ENCODE measurements at regions not wholly inside any gene's neighbourhood (a gene's known extent, or its start where the extent isn't known, plus 50 kb on each side); places are given as distances from the start of the nearest gene placed in this dataset.
"Not testable (repeated sequence)": the region's sequence is repeated elsewhere in the genome, so short reads cannot be mapped to it uniquely, and the experiment has no call there.

DNA sequence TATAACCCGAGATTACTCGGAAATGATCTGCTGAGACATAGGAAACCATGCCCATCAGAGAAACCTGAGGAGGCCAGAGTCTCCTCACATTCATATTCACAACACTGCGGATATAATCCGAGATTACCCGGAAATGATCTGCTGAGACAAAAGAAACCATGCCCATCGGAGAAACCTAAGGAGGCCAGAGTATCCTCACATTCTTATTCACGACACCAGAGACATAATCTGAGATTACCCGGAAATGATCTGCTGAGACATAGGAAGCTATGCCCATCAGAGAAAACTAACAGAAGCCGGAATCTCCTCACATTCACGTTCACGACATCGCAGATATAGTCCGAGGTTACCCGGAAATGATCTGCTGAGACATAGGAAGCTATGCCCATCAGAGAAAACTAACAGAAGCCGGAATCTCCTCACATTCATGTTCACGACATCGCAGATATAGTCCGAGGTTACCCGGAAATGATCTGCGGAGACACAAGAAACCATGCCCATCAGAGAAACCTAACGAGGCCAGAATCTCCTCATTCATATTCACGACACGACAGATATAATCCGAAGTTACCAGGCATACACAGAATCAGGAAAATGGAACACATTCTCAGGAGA lies 422.3 kb upstream of the AKR1E2 start:
- TF ChIP-seq, protein P1, sequence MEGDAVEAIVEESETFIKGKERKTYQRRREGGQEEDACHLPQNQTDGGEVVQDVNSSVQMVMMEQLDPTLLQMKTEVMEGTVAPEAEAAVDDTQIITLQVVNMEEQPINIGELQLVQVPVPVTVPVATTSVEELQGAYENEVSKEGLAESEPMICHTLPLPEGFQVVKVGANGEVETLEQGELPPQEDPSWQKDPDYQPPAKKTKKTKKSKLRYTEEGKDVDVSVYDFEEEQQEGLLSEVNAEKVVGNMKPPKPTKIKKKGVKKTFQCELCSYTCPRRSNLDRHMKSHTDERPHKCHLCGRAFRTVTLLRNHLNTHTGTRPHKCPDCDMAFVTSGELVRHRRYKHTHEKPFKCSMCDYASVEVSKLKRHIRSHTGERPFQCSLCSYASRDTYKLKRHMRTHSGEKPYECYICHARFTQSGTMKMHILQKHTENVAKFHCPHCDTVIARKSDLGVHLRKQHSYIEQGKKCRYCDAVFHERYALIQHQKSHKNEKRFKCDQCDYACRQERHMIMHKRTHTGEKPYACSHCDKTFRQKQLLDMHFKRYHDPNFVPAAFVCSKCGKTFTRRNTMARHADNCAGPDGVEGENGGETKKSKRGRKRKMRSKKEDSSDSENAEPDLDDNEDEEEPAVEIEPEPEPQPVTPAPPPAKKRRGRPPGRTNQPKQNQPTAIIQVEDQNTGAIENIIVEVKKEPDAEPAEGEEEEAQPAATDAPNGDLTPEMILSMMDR (IDR thresholded peaks at IDR 0.05; ENCODE audit: unreplicated experiment), result no peak
- Mint-ChIP-seq H3K4me1 (ENCODE audit: unreplicated experiment) (no peaks in the 10 kb centered on the region), H3K9me3 (ENCODE audit: unreplicated experiment) (no peaks in the 10 kb centered on the region), H3K27ac (ENCODE audit: unreplicated experiment) (no peak overlapping the region), H3K27me3 (ENCODE audit: unreplicated experiment) (no peaks in the 10 kb centered on the region), H3K36me3 (ENCODE audit: low read depth, unreplicated experiment) (no peaks in the 10 kb centered on the region), H3K4me3 (ENCODE audit: unreplicated experiment) (no peak overlapping the region)
- no peak for DNase-seq (ENCODE audit: low spot score)

DNA sequence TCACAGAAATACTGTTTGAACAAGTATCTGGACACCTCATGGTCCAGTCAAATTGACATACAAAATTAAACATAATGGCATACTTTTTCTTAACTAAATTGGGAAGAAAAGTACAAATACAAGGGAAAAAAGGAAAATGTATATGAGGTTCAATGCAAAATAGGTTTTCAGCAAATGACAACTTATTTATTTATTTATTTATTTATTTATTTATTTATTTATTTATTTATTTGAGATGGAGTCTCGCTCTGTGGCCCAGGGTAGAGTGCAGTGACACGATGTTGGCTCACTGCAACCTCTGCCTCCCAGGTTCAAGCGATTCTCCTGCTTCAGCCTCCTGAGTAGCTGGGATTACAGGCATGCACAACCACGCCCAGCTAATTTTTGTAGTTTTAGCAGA lies 424.9 kb upstream of the AKR1E2 start:
- not testable (repeated sequence) for H3K27ac Mint-ChIP-seq (ENCODE audit: unreplicated experiment); H3K9me3 Mint-ChIP-seq (ENCODE audit: unreplicated experiment); DNase-seq (ENCODE audit: low spot score); H3K36me3 Mint-ChIP-seq (ENCODE audit: low read depth, unreplicated experiment); H3K4me1 Mint-ChIP-seq (ENCODE audit: unreplicated experiment); H3K27me3 Mint-ChIP-seq (ENCODE audit: unreplicated experiment); H3K4me3 Mint-ChIP-seq (ENCODE audit: unreplicated experiment)

DNA sequence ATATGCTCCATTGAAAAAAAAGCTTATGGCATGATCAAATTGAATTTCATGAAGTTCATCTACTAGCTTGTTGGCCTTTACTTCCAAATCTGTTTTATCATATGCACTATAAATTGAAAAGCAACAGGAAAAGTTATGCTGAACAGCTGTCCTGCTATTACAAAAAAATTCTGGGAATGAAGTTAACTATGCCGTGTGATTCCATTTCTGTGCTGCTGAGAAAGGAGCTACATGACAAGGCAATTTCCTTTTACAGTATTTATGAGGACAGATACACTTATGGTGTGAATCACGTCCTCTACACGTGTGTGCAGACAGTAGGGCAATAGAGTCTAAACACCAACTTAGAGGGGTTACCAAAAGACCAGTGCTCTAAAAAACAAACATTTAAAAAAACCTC lies 426.5 kb upstream of the AKR1E2 start:
- no peak overlapping the region for H3K27ac Mint-ChIP-seq (ENCODE audit: unreplicated experiment)
- H3K27me3 Mint-ChIP-seq (ENCODE audit: unreplicated experiment), result peaks cover 2% of the 10 kb centered on the region
- H3K4me3 Mint-ChIP-seq (ENCODE audit: unreplicated experiment), result no peak overlapping the region
- DNase-seq (ENCODE audit: low spot score), result no peak
- TF ChIP-seq, protein P1 (IDR thresholded peaks at IDR 0.05; ENCODE audit: unreplicated experiment), result no peak
- no peaks in the 10 kb centered on the region for H3K9me3 Mint-ChIP-seq (ENCODE audit: unreplicated experiment)
- H3K36me3 Mint-ChIP-seq (ENCODE audit: low read depth, unreplicated experiment), result no peaks in the 10 kb centered on the region
- no peaks in the 10 kb centered on the region for H3K4me1 Mint-ChIP-seq (ENCODE audit: unreplicated experiment)

DNA sequence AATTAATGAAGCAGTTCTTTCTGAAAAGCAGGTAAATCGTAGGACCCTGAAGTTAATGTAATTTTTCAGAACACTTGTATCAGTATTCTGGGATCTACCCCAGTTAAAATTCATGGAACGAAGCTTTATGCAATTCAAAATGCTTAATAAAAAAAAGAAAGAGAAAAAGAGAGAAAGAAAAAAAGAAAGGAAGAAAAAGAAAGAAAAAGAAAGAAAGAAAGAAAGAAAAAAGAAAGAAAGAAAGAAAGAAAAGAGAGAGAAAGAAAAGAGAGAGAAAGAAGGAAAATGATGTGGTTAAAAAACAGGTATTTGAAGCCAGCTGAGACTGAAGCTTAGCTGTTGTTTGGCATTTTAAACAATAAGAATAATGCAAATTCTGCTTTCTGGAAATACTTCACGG lies 427.4 kb upstream of the AKR1E2 start:
- Mint-ChIP-seq H3K4me3 (ENCODE audit: unreplicated experiment) (no peak overlapping the region), H3K9me3 (ENCODE audit: unreplicated experiment) (no peaks in the 10 kb centered on the region), H3K36me3 (ENCODE audit: low read depth, unreplicated experiment) (no peaks in the 10 kb centered on the region), H3K4me1 (ENCODE audit: unreplicated experiment) (no peaks in the 10 kb centered on the region), H3K27me3 (ENCODE audit: unreplicated experiment) (peaks cover 2% of the 10 kb centered on the region), H3K27ac (ENCODE audit: unreplicated experiment) (no peak overlapping the region)
- TF ChIP-seq, protein P1 (IDR thresholded peaks at IDR 0.05; ENCODE audit: unreplicated experiment), result no peak
- DNase-seq (ENCODE audit: low spot score), result no peak

DNA sequence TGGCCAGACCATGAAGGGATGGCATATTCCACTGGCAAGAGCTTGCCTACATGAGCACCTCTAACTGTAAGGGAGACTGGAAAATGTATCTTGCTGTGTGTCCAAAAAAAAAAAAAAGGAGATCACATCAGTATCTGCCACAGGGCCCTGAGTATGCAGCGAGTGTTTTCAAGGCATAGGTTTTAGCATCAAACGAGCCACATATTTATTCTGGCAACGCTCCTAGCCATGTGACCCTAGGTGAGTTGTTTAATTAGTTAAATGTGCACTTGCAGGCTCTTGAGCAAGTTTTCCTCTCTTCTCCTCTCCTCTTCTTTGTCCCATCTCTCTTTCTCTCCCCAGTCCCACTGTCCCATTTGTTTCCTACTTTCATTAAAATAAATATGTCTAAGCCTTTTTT lies 428.7 kb upstream of the AKR1E2 start:
- no peaks in the 10 kb centered on the region for H3K9me3 Mint-ChIP-seq (ENCODE audit: unreplicated experiment)

More for the DNA sequence above, 428.7 kb upstream of the AKR1E2 start:
- Mint-ChIP-seq H3K4me3 (ENCODE audit: unreplicated experiment) (no peak overlapping the region), H3K27ac (ENCODE audit: unreplicated experiment) (no peak overlapping the region), H3K36me3 (ENCODE audit: low read depth, unreplicated experiment) (no peaks in the 10 kb centered on the region), H3K27me3 (ENCODE audit: unreplicated experiment) (peaks cover 2% of the 10 kb centered on the region), H3K4me1 (ENCODE audit: unreplicated experiment) (no peaks in the 10 kb centered on the region)
- TF ChIP-seq, protein P1 (IDR thresholded peaks at IDR 0.05; ENCODE audit: unreplicated experiment), result no peak
- DNase-seq (ENCODE audit: low spot score), result no peak

Measured in endothelial cell (in vitro differentiated cells).